ENCODE measurements at regions not wholly inside any gene's neighbourhood (a gene's known extent, or its start where the extent isn't known, plus 50 kb on each side); places are given as distances from the start of the nearest gene placed in this dataset.
A peak's percentile ranks its signal among the peaks of the same experiment; 100 is the strongest.

- Mint-ChIP-seq H3K27ac (no peak overlapping the region), H3K9me3 (ENCODE audit: insufficient read depth) (no peaks in the 10 kb centered on the region), H3K4me3 (no peak overlapping the region), H3K27me3 (no peaks in the 10 kb centered on the region), H3K4me1 (no peaks in the 10 kb centered on the region)
- H3K79me2 ChIP-seq (ENCODE audit: control insufficient read depth, insufficient read depth, low read length) = no peaks in the 10 kb centered on the region
- ChIA-PET CTCF (no interaction called here), POLR2A (no interaction called here)
- H3K9me3 ChIP-seq (ENCODE audit: control extremely low read depth in 1 of 3, control insufficient read depth in 2 of 3, insufficient read depth in 1 of 3, low read length in 2 of 3) = no peaks in the 10 kb centered on the region
- H2AFZ ChIP-seq (ENCODE audit: insufficient read depth, low read depth, low read length, poor library complexity, severe bottlenecking) = no peak overlapping the region
- H3K36me3 ChIP-seq (replicated peaks in 1 of 2; ENCODE audit: control extremely low read depth in 1 of 2, control insufficient read depth in 1 of 2, extremely low read depth in 1 of 2, insufficient read depth in 2 of 2, low read length in 1 of 2) = no peaks in the 10 kb centered on the region
- H3K27ac ChIP-seq (ENCODE audit: low read length in 2 of 2) = no peak overlapping the region
- WGBS (ENCODE audit: insufficient coverage) = no CpG with 5 or more reads among the region's 2 CpGs
- H3K27me3 ChIP-seq (replicated peaks in 1 of 4; ENCODE audit: control extremely low read depth in 1 of 4, control insufficient read depth in 3 of 4, insufficient read depth in 4 of 4, low read length in 3 of 4) = no peaks in the 10 kb centered on the region
- DNase-seq = no peak
- no peaks in the 10 kb centered on the region for H4K20me1 ChIP-seq (ENCODE audit: control insufficient read depth, insufficient read depth, low read length, poor library complexity, severe bottlenecking)
- no peak overlapping the region for H3K4me2 ChIP-seq (replicated peaks; ENCODE audit: low read depth, low read length, poor library complexity, severe bottlenecking)
- no peak overlapping the region for H3K4me3 ChIP-seq (ENCODE audit: control extremely low read depth in 1 of 5, extremely low read depth in 1 of 5, insufficient read depth in 1 of 5, low read depth in 2 of 5, low read length in 4 of 5)
- intact Hi-C loops (cut with micrococcal nuclease) = no loop called here
- H3K9ac ChIP-seq (ENCODE audit: low read length) = no peak overlapping the region
- no peak for ATAC-seq (ENCODE audit: low read depth)
- TF ChIP-seq CTCF (IDR thresholded peaks at IDR 0.05) = no peak
- TF ChIP-seq EZH2 (IDR thresholded peaks at IDR 0.05; ENCODE audit: borderline replicate concordance, insufficient read depth, low read depth, low read length, poor library complexity, severe bottlenecking) = no peak
- no peaks in the 10 kb centered on the region for H3K4me1 ChIP-seq (ENCODE audit: control insufficient read depth in 2 of 2, insufficient read depth in 2 of 2, low read length in 2 of 2)
These were observed 154.9 kb upstream of the ANKRD28 start for GRCh38 chr3:15952543-15953175.

- CTCF ChIA-PET = interaction anchor here (1.1 kb wide), 1 partner anchor 24 kb away, joined by 5 read pairs; no protein-coding TSS in a partner anchor
- no peak for ATAC-seq (ENCODE audit: low read depth)
- H3K4me3 Mint-ChIP-seq = no peak overlapping the region
- H3K9ac ChIP-seq (ENCODE audit: low read length) = no peak overlapping the region
- peak; percentile 29 for TF ChIP-seq CTCF (IDR thresholded peaks at IDR 0.05)
- TF ChIP-seq EZH2 (IDR thresholded peaks at IDR 0.05; ENCODE audit: borderline replicate concordance, insufficient read depth, low read depth, low read length, poor library complexity, severe bottlenecking) = no peak
- H3K4me3 ChIP-seq (ENCODE audit: control extremely low read depth in 1 of 5, extremely low read depth in 1 of 5, insufficient read depth in 1 of 5, low read depth in 2 of 5, low read length in 4 of 5) = no peak overlapping the region
- H2AFZ ChIP-seq (ENCODE audit: insufficient read depth, low read depth, low read length, poor library complexity, severe bottlenecking) = no peak overlapping the region
- no peaks in the 10 kb centered on the region for H3K4me1 ChIP-seq (ENCODE audit: control insufficient read depth in 2 of 2, insufficient read depth in 2 of 2, low read length in 2 of 2)
- H3K9me3 ChIP-seq (ENCODE audit: control extremely low read depth in 1 of 3, control insufficient read depth in 2 of 3, insufficient read depth in 1 of 3, low read length in 2 of 3) = no peaks in the 10 kb centered on the region
- DNase-seq = no peak
- H4K20me1 ChIP-seq (ENCODE audit: control insufficient read depth, insufficient read depth, low read length, poor library complexity, severe bottlenecking) = no peaks in the 10 kb centered on the region
- H3K79me2 ChIP-seq (ENCODE audit: control insufficient read depth, insufficient read depth, low read length) = no peaks in the 10 kb centered on the region
- H3K27ac Mint-ChIP-seq = no peak overlapping the region
- H3K27me3 Mint-ChIP-seq = no peaks in the 10 kb centered on the region
- H3K36me3 ChIP-seq (replicated peaks in 1 of 2; ENCODE audit: control extremely low read depth in 1 of 2, control insufficient read depth in 1 of 2, extremely low read depth in 1 of 2, insufficient read depth in 2 of 2, low read length in 1 of 2) = no peaks in the 10 kb centered on the region
- H3K9me3 Mint-ChIP-seq (ENCODE audit: insufficient read depth) = no peaks in the 10 kb centered on the region
- no peak overlapping the region for H3K4me2 ChIP-seq (replicated peaks; ENCODE audit: low read depth, low read length, poor library complexity, severe bottlenecking)
- H3K27ac ChIP-seq (ENCODE audit: low read length in 2 of 2) = no peak overlapping the region
- H3K4me1 Mint-ChIP-seq = no peaks in the 10 kb centered on the region
- POLR2A ChIA-PET = no interaction called here
- H3K27me3 ChIP-seq (replicated peaks in 1 of 4; ENCODE audit: control extremely low read depth in 1 of 4, control insufficient read depth in 3 of 4, insufficient read depth in 4 of 4, low read length in 3 of 4) = no peaks in the 10 kb centered on the region
- intact Hi-C loops (cut with micrococcal nuclease) = no loop called here
These were observed 156.1 kb upstream of the ANKRD28 start for GRCh38 chr3:15953841-15954240.
